ENCODE measurements at regions not wholly inside any gene's neighbourhood (a gene's known extent, or its start where the extent isn't known, plus 50 kb on each side); places are given as distances from the start of the nearest gene placed in this dataset.
"Not testable (repeated sequence)": the region's sequence is repeated elsewhere in the genome, so short reads cannot be mapped to it uniquely, and the experiment has no call there.

DNA sequence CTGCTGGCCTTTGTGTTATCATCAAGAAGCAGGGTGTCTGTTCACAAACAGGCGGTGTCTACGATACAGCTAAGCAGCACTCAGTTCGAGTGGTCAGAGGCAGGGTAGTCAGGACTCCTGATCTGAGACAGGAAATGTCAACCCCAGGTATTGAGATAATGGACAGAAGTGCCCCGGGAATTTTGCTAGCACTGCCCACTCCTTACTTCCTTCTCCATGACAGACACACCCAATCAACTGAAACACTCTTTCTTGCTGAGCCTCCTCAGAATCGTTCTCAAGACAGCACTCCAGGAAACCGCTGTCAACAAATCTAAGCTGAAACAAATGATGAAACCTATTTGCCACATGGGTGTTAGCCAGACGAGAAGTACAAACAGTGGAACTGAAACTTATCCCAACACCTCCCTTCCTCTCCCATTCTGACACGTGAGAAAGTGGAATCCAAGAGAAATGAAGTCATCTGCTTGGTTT, 109.3 kb downstream of the GTF2IRD2B start:
- intact Hi-C loops (cut with DNase I); H3K4me3 ChIP-seq (replicated peaks in 1 of 3); H3K36me3 ChIP-seq; DNase-seq; H3K4me1 ChIP-seq; H3K27me3 ChIP-seq; H3K27ac ChIP-seq; H3K9me3 ChIP-seq: not testable (repeated sequence)
- WGBS, 2 donors = no CpG with 5 or more reads among the region's 8 CpGs

GRCh38 chr7:75205367-75206085, 113.1 kb downstream of the GTF2IRD2B start:
- H3K9me3 ChIP-seq; H3K4me1 ChIP-seq; H3K4me3 ChIP-seq (replicated peaks in 1 of 3); DNase-seq; H3K27me3 ChIP-seq; intact Hi-C loops (cut with DNase I); H3K36me3 ChIP-seq; H3K27ac ChIP-seq: not testable (repeated sequence)
- WGBS, 2 donors = no CpG with 5 or more reads among the region's 14 CpGs

DNA sequence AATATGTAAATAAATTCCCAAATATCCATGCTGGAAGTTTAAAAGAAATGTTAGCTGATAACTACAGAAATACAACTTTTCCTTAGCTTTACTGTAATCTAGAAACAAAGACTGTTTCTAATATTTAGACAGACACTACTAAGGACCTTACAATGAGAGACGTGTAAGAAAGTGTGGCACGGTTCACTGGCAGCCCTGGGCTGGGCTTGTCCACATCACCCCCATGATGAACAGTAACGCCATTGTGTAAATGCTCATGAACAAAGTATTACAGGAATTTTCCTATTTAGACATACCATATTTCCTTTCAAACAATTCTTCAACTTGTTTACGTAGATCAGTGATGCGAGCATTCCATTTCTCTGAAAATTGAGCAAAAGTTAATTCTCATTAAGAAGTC, 123.1 kb downstream of the GTF2IRD2B start:
- DNase-seq; H3K4me1 ChIP-seq; H3K9me3 ChIP-seq; H3K27ac ChIP-seq; intact Hi-C loops (cut with DNase I); H3K4me3 ChIP-seq (replicated peaks in 1 of 3); H3K36me3 ChIP-seq; H3K27me3 ChIP-seq: not testable (repeated sequence)
- no CpG with 5 or more reads among the region's 5 CpGs for WGBS, 2 donors

- WGBS, 2 donors = no CpG with 5 or more reads among the region's 10 CpGs
- H3K9me3 ChIP-seq; H3K4me3 ChIP-seq (replicated peaks in 1 of 3); intact Hi-C loops (cut with DNase I); H3K36me3 ChIP-seq; H3K4me1 ChIP-seq; DNase-seq; H3K27ac ChIP-seq; H3K27me3 ChIP-seq: not testable (repeated sequence)
Observed at GRCh38 chr7:75216963-75217362, 124.6 kb downstream of the GTF2IRD2B start.

DNA sequence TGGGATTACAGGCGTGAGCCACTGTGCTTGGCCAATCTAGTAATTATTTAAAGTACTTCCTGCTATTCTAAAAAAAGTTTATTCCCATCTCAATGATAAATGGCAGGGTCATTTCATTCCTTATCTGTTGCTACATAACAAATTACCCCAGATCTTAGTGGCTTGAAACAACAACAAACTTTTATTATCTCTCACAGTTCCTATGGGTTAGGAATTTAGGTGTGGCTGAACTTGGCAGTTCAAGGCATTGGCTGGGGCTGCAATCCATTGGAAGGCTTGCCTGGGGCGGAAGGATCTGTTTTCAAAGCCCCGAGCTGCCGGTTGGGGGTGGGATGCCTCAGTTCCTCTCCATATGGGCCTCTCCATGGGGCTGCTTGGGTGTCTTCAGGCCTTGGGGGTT, 133.7 kb downstream of the GTF2IRD2B start:
- H3K9me3 ChIP-seq; H3K36me3 ChIP-seq; H3K4me1 ChIP-seq; H3K27ac ChIP-seq; H3K4me3 ChIP-seq (replicated peaks in 1 of 3); DNase-seq; intact Hi-C loops (cut with DNase I); H3K27me3 ChIP-seq: not testable (repeated sequence)
- no CpG with 5 or more reads among the region's 4 CpGs for WGBS, 2 donors

DNA sequence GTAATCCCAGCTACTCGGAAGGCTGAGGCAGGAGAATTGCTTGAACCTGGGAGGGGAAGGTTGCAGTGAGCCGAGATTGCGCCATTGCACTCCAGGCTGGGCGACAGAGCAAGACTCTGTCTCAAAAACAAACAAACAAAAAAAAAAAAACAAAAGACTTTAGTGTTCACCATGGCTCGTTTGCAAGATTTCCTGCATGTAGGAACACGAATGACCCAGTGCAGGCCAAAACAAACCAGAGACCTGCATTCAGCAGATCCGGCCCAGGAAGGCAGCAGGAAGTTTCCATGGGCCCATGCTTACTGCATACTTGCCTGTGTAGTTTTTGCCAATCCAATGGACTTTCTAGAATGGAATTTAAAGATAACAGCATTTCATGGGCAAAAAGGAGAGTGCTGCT, 137.2 kb downstream of the GTF2IRD2B start:
- 69% methylated on average over 7 of the region's 7 CpGs; no CpG with 5 or more reads in 1 of the 2 donors for WGBS, 2 donors
- DNase-seq; intact Hi-C loops (cut with DNase I); H3K9me3 ChIP-seq; H3K36me3 ChIP-seq; H3K4me3 ChIP-seq (replicated peaks in 1 of 3); H3K27ac ChIP-seq; H3K4me1 ChIP-seq; H3K27me3 ChIP-seq: not testable (repeated sequence)

GRCh38 chr7:75230558-75230957, 138.2 kb downstream of the GTF2IRD2B start:
- H3K9me3 ChIP-seq; H3K4me1 ChIP-seq; H3K27ac ChIP-seq; DNase-seq; intact Hi-C loops (cut with DNase I); H3K4me3 ChIP-seq (replicated peaks in 1 of 3); H3K27me3 ChIP-seq; H3K36me3 ChIP-seq: not testable (repeated sequence)
- no CpG with 5 or more reads among the region's 4 CpGs for WGBS, 2 donors

DNA sequence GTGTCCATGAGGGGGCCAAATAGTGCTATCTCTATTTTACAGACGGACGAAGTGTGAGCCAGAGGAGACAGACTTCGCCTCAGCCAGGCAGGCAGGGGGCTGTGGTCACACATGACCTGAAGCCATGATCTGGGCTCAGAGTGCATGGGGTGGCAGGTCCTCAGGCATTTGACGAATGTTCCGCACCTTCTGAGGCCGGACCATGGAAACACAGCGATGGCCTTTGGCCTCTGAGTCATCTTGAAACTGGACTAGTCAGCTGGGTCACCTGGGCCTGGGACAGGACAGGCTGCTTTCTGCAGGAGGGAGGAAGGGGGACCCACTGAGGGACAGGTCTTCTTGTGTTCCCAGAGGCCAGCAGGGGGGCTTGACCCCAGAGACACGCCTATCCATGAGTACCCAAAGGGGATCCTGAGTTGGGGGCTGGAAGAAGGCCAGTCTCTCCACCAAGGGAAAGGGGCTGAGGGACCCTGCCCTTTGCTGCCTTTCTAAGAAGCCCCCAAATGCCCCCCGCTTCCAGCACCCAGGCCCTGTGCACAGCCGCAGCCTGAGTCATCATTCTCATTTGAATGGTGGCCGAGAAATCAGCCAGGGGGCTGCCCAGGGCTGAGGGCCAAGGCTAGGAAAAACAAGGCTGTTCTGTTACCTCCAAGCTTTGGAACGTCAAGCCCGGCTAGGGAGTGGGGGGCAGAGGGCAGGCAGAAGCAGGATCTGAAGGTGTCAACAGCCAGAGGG, 142.9 kb downstream of the GTF2IRD2B start:
- H3K36me3 ChIP-seq; H3K27ac ChIP-seq; H3K27me3 ChIP-seq; intact Hi-C loops (cut with DNase I); H3K4me3 ChIP-seq (replicated peaks in 1 of 3); H3K4me1 ChIP-seq; DNase-seq; H3K9me3 ChIP-seq: not testable (repeated sequence)
- no CpG with 5 or more reads among the region's 13 CpGs for WGBS, 2 donors

- H3K4me1 ChIP-seq; H3K9me3 ChIP-seq; H3K4me3 ChIP-seq (replicated peaks in 1 of 3); H3K36me3 ChIP-seq; intact Hi-C loops (cut with DNase I); DNase-seq; H3K27ac ChIP-seq; H3K27me3 ChIP-seq: not testable (repeated sequence)
- no CpG with 5 or more reads among the region's 11 CpGs for WGBS, 2 donors
Observed at GRCh38 chr7:75235827-75236167, 143.4 kb downstream of the GTF2IRD2B start.
